ENCODE measurements at regions not wholly inside any gene's neighbourhood (a gene's known extent, or its start where the extent isn't known, plus 50 kb on each side); places are given as distances from the start of the nearest gene placed in this dataset.

- H3K36me3 ChIP-seq (replicated peaks in 1 of 2; ENCODE audit: control insufficient read depth in 1 of 2, insufficient read depth in 2 of 2, low read length in 2 of 2), result no peaks in the 10 kb centered on the region
- no peak overlapping the region for H3K4me2 ChIP-seq (ENCODE audit: low read depth, low read length)
- no peak for ATAC-seq
- CTCF ChIA-PET (ENCODE audit: low intra/inter-chr PET ratio, low total read pairs), result no interaction called here
- H3K9me3 ChIP-seq (ENCODE audit: low read length), result no peaks in the 10 kb centered on the region
- intact Hi-C loops (cut with micrococcal nuclease; ENCODE audit: unreplicated experiment), result loop anchor here (5.0 kb wide), 1 partner anchor 917 kb away; no protein-coding TSS in a partner anchor
- 4% methylated on average over 5 of the region's 6 CpGs for WGBS (ENCODE audit: low lambda C conversion rate)
- no peak for DNase-seq (ENCODE audit: low spot score)
- H2AFZ ChIP-seq (ENCODE audit: low read length), result no peak overlapping the region
- H3K27me3 ChIP-seq (ENCODE audit: control insufficient read depth in 1 of 2, insufficient read depth in 2 of 2, low read length in 2 of 2), result no peaks in the 10 kb centered on the region
- no peaks in the 10 kb centered on the region for H3K79me2 ChIP-seq (ENCODE audit: insufficient read depth, low read length)
- FAIRE-seq, result no peak
- H3K4me3 ChIP-seq (replicated peaks in 1 of 3; ENCODE audit: insufficient read depth in 1 of 3, low read depth in 2 of 3, low read length in 3 of 3), result no peak overlapping the region
- no peaks in the 10 kb centered on the region for H3K4me1 ChIP-seq (ENCODE audit: insufficient read depth, low read length)
- no peak overlapping the region for H3K9ac ChIP-seq (ENCODE audit: insufficient read depth, low read depth, low read length)
- in situ Hi-C loops (cut with HindIII; ENCODE audit: extremely low pct_ligation_motif_present, low pct_unique_long_range_greater_than_20kb), result loop anchor here (10.0 kb wide), 3 partner anchors 295 to 915 kb away; no protein-coding TSS in a partner anchor
- no peaks in the 10 kb centered on the region for H4K20me1 ChIP-seq (ENCODE audit: insufficient read depth, low read length)
- POLR2A ChIA-PET, result no interaction called here
- BruUV-seq (replicated peaks), result no TSS peak
- no peak overlapping the region for H3K27ac ChIP-seq (ENCODE audit: extremely low read length, insufficient read depth, low read length)
- TF ChIP-seq TOPORS (CRISPR knock-in tag; IDR thresholded peaks at IDR 0.05) (no peak), IRF2 (CRISPR knock-in tag; IDR thresholded peaks at IDR 0.05) (no peak), MZF1 (CRISPR knock-in tag; IDR thresholded peaks at IDR 0.05; ENCODE audit: borderline replicate concordance) (no peak), UBTF (CRISPR knock-in tag; IDR thresholded peaks at IDR 0.05) (no peak), GFI1 (CRISPR knock-in tag; IDR thresholded peaks at IDR 0.05; ENCODE audit: borderline replicate concordance) (no peak), ZNF510 (CRISPR knock-in tag; IDR thresholded peaks at IDR 0.05; ENCODE audit: low read depth) (no peak), ZBTB46 (CRISPR knock-in tag; IDR thresholded peaks at IDR 0.05; ENCODE audit: borderline replicate concordance) (no peak), MAFK (conservative IDR thresholded peaks at IDR 0.05 in 1 of 2, IDR thresholded peaks at IDR 0.05 in 1 of 2; ENCODE audit: low read length in 2 of 2) (no peak), NCOR1 (IDR thresholded peaks at IDR 0.05; ENCODE audit: borderline replicate concordance, low read length) (no peak)
- TF ChIP-seq, protein P1, sequence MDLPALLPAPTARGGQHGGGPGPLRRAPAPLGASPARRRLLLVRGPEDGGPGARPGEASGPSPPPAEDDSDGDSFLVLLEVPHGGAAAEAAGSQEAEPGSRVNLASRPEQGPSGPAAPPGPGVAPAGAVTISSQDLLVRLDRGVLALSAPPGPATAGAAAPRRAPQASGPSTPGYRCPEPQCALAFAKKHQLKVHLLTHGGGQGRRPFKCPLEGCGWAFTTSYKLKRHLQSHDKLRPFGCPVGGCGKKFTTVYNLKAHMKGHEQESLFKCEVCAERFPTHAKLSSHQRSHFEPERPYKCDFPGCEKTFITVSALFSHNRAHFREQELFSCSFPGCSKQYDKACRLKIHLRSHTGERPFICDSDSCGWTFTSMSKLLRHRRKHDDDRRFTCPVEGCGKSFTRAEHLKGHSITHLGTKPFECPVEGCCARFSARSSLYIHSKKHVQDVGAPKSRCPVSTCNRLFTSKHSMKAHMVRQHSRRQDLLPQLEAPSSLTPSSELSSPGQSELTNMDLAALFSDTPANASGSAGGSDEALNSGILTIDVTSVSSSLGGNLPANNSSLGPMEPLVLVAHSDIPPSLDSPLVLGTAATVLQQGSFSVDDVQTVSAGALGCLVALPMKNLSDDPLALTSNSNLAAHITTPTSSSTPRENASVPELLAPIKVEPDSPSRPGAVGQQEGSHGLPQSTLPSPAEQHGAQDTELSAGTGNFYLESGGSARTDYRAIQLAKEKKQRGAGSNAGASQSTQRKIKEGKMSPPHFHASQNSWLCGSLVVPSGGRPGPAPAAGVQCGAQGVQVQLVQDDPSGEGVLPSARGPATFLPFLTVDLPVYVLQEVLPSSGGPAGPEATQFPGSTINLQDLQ (CRISPR knock-in tag; IDR thresholded peaks at IDR 0.05), result no peak
- TF ChIP-seq, protein P2, sequence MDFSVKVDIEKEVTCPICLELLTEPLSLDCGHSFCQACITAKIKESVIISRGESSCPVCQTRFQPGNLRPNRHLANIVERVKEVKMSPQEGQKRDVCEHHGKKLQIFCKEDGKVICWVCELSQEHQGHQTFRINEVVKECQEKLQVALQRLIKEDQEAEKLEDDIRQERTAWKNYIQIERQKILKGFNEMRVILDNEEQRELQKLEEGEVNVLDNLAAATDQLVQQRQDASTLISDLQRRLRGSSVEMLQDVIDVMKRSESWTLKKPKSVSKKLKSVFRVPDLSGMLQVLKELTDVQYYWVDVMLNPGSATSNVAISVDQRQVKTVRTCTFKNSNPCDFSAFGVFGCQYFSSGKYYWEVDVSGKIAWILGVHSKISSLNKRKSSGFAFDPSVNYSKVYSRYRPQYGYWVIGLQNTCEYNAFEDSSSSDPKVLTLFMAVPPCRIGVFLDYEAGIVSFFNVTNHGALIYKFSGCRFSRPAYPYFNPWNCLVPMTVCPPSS (IDR thresholded peaks at IDR 0.05), result no peak
Observed at GRCh38 chr1:29789910-29790247, 553.6 kb downstream of the PTPRU start.
